Chondrocyte (in vitro differentiated cells): ENCODE measurements at regions not wholly inside any gene's neighbourhood (a gene's known extent, or its start where the extent isn't known, plus 50 kb on each side); places are given as distances from the start of the nearest gene placed in this dataset.
"Not testable (repeated sequence)": the region's sequence is repeated elsewhere in the genome, so short reads cannot be mapped to it uniquely, and the experiment has no call there.

Source experiments
- DNase-seq: peaks from one replicate; pipeline ENCODE4 v3.0.0; 2021; ENCODE audit warnings: mixed read lengths, low spot score
- H3K27ac Mint-ChIP-seq: one replicate; pipeline ENCODE4 v1.8.0; 2021; ENCODE audit warnings: mild to moderate bottlenecking, moderate library complexity, mixed read lengths; ENCODE audit not compliant: unreplicated experiment
- H3K27me3 Mint-ChIP-seq: 2 replicates; pipeline ENCODE4 v1.8.0; 2021; ENCODE audit warnings: low read depth, mixed read lengths
- H3K36me3 Mint-ChIP-seq: 2 replicates; pipeline ENCODE4 v1.8.0; 2021; ENCODE audit warnings: low read depth, mixed read lengths
- H3K4me1 Mint-ChIP-seq: 2 replicates; pipeline ENCODE4 v1.8.0; 2021; ENCODE audit warnings: low read depth, mild to moderate bottlenecking, mixed read lengths
- H3K4me3 Mint-ChIP-seq: one replicate; pipeline ENCODE4 v1.8.0; 2021; ENCODE audit warnings: mild to moderate bottlenecking, moderate library complexity, mixed read lengths; ENCODE audit not compliant: unreplicated experiment
- H3K9me3 Mint-ChIP-seq: 2 replicates; pipeline ENCODE4 v1.8.0; 2021; ENCODE audit warnings: low read depth, mixed read lengths
- TF ChIP-seq, protein P1 (sequence below): fragments of 200-600 bp; sonication (generic); IDR thresholded peaks from 2 replicates; pipeline ENCODE4 v1.5.0; 2021; ENCODE audit warnings: antibody characterized with exemption, mild to moderate bottlenecking, moderate library complexity

DNA sequence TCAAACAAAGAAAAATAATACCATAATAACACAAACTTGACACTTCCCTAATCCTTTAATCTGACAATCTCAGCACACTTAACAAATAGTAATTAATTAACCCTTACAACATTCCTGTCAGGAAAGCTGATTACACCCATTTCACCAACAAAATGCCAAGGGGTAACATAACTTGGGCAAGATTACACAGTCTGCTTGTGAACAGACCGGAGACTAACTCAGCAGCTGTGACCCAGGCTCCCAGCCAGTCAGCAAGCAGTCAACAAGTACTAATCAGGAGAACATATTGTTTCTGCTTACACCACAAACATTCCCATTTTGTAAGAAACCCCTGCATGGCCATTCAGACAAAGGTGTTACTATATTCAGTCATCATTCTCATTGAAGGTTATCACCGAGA lies 592.5 kb upstream of the FLRT2 start:
- DNase-seq = no peak
- TF ChIP-seq, protein P1, sequence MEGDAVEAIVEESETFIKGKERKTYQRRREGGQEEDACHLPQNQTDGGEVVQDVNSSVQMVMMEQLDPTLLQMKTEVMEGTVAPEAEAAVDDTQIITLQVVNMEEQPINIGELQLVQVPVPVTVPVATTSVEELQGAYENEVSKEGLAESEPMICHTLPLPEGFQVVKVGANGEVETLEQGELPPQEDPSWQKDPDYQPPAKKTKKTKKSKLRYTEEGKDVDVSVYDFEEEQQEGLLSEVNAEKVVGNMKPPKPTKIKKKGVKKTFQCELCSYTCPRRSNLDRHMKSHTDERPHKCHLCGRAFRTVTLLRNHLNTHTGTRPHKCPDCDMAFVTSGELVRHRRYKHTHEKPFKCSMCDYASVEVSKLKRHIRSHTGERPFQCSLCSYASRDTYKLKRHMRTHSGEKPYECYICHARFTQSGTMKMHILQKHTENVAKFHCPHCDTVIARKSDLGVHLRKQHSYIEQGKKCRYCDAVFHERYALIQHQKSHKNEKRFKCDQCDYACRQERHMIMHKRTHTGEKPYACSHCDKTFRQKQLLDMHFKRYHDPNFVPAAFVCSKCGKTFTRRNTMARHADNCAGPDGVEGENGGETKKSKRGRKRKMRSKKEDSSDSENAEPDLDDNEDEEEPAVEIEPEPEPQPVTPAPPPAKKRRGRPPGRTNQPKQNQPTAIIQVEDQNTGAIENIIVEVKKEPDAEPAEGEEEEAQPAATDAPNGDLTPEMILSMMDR = no peak
- Mint-ChIP-seq H3K27ac (no peak overlapping the region), H3K9me3 (peaks cover 10% of the 10 kb centered on the region), H3K36me3 (peaks cover 2% of the 10 kb centered on the region), H3K4me1 (no peaks in the 10 kb centered on the region), H3K27me3 (no peaks in the 10 kb centered on the region), H3K4me3 (no peak overlapping the region)

DNA sequence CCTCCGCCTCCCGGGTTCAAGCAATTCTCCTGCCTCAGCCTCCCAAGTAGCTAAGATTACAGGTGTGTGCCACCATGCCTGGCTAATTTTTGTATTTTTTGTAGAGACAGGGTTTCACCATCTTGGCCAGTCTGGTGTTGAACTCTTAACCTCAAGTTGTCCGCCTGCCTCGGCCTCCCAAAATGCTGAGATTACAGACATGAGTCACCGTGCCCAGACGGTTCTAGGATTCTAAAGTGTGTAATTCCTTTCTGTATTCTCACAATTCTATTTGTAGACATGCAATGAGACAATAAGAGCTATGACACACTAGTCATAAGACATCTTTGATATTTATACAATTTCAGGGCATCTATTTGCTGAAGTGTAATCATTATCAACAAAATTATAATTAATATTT lies 585.0 kb upstream of the FLRT2 start:
- DNase-seq, H3K36me3 Mint-ChIP-seq, H3K4me3 Mint-ChIP-seq, H3K4me1 Mint-ChIP-seq, H3K9me3 Mint-ChIP-seq, H3K27me3 Mint-ChIP-seq: not testable (repeated sequence)
- peak overlapping the region; percentile 36 for H3K27ac Mint-ChIP-seq

DNA sequence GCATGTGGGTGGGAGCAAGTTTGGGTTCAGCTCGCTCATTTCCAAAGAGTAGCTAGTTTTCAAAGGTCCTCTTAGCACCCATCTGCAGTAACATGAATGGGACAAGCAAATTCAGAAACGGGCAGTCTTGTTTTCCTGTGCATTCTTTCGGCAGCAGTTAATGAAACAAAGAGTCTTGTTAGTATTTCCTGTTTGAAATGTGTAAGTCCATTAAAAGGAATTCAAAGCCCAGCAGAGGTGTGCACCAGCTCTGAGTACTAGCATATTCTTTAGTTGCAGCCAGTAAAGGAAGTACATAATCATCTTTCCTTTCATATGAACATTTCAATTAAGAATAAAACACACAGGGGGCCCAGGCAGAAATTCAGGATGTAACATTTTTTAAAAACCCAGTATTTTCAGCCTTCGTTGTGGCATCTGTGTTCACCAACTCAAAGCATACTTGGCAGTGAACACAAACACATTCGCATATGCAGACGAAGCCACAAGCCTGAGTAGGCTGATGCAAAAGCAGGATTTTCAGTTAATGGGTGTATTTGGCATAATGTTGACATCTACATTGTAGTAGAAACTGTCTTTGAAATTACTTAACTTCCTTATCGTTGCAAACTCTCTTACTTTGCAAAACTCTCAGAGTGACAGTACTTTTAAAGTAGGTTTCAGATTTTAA lies 570.0 kb upstream of the FLRT2 start:
- DNase-seq = no peak
- no peaks in the 10 kb centered on the region for H3K36me3 Mint-ChIP-seq
- H3K9me3 Mint-ChIP-seq = peaks cover 4% of the 10 kb centered on the region
- TF ChIP-seq, protein P1 = no peak
- H3K27ac Mint-ChIP-seq = no peak overlapping the region
- H3K4me1 Mint-ChIP-seq = peaks cover 17% of the 10 kb centered on the region
- H3K27me3 Mint-ChIP-seq = no peaks in the 10 kb centered on the region
- H3K4me3 Mint-ChIP-seq = no peak overlapping the region

DNA sequence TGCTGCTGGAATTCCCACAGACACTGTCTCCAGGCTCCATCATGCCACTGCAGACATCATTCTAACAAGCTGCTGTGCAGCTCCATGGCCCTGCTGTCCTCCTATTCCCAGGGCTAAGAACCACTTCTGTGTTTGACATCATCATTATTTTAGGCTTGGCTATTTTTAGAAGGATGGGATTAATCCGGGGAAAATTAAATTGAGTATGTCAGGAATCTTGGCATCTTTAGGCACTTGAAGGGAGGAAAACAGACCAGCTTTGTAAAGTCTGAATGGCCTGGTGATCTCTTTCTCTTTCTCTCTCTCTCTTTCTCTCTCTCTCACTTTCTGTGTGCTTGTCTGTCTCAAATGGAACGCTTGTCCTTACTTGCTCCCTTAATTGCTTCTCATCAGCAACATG lies 568.3 kb upstream of the FLRT2 start:
- no peaks in the 10 kb centered on the region for H3K36me3 Mint-ChIP-seq
- TF ChIP-seq, protein P1 = no peak
- H3K27me3 Mint-ChIP-seq = no peaks in the 10 kb centered on the region
- no peak for DNase-seq
- peaks cover 20% of the 10 kb centered on the region for H3K4me1 Mint-ChIP-seq
- H3K9me3 Mint-ChIP-seq = peaks cover 4% of the 10 kb centered on the region
- peak overlapping the region; percentile 13 for H3K27ac Mint-ChIP-seq
- no peak overlapping the region for H3K4me3 Mint-ChIP-seq

DNA sequence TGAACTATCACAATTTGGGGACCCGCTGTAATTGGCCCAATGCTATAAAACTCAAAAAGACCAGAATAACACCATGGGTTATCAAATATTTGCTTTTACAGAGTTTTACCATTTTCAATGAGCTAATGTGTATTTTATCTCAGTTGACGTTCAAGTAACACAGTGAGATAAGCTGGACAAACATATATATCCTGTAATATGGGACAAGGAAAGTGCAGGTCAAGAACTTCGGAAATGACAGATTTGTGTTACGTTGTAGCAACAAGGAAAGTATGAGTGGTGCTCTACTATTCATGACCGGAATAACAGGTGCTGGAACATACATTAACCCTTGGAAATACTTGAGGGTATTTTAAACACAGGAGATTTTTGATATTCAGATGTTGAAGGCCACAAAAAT lies 566.4 kb upstream of the FLRT2 start:
- no peaks in the 10 kb centered on the region for H3K36me3 Mint-ChIP-seq
- peaks cover 20% of the 10 kb centered on the region for H3K4me1 Mint-ChIP-seq
- DNase-seq = no peak
- no peak overlapping the region for H3K4me3 Mint-ChIP-seq
- H3K9me3 Mint-ChIP-seq = peaks cover 3% of the 10 kb centered on the region
- TF ChIP-seq, protein P1 = no peak
- no peaks in the 10 kb centered on the region for H3K27me3 Mint-ChIP-seq
- H3K27ac Mint-ChIP-seq = no peak overlapping the region

DNA sequence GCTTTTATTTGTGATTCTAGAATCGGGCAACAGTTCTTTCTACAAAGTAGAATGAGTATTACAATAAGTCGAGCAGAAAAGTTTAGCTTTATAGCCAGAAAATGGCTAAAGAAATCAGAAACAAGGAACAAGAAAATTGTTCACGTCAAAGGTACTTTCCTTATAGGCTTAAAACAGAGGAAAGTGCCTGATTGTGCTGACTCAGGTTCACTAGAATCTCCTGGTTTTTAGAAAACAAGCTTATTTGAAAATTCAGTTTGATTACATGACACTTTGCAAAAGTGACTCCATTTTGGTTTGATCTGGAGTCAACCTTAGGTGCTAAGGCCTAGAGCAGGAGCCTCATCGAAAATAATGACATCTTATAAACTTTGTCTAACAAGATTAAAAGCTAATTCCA lies 564.7 kb upstream of the FLRT2 start:
- TF ChIP-seq, protein P1 = no peak
- Mint-ChIP-seq H3K27ac (no peak overlapping the region), H3K9me3 (peaks cover 3% of the 10 kb centered on the region), H3K4me1 (peaks cover 13% of the 10 kb centered on the region), H3K27me3 (no peaks in the 10 kb centered on the region), H3K36me3 (no peaks in the 10 kb centered on the region), H3K4me3 (no peak overlapping the region)
- no peak for DNase-seq
